GM19239 (cell line): ENCODE measurements at regions not wholly inside any gene's neighbourhood (a gene's known extent, or its start where the extent isn't known, plus 50 kb on each side); places are given as distances from the start of the nearest gene placed in this dataset.

Source experiments
- DNase-seq: peaks from one replicate; pipeline ENCODE4 v3.0.0; 2011; ENCODE audit warnings: low spot score; ENCODE audit not compliant: insufficient read length
- FAIRE-seq: peaks from 2 replicates; lab custom pipeline; 2011; peaks lifted over from hg19 to GRCh38; lab: Jason Lieb, UNC

GRCh38 chr14:97517566-97518234, 720.5 kb downstream of the VRK1 start:
- DNase-seq = no peak
- FAIRE-seq = no peak

- FAIRE-seq (no peak), DNase-seq (no peak)
Measured at GRCh38 chr14:97523936-97524335, 726.8 kb downstream of the VRK1 start.

- no peak for DNase-seq
- FAIRE-seq = no peak
Measured at GRCh38 chr14:97524589-97525319, 727.6 kb downstream of the VRK1 start.

- FAIRE-seq = no peak
- DNase-seq = no peak
Measured at GRCh38 chr14:97527993-97528392, 730.8 kb downstream of the VRK1 start.

GRCh38 chr14:97532052-97532451, 734.9 kb downstream of the VRK1 start:
- DNase-seq (no peak), FAIRE-seq (no peak)

- no peak for DNase-seq
- no peak for FAIRE-seq
Measured at GRCh38 chr14:97536421-97536820, 739.2 kb downstream of the VRK1 start.

- DNase-seq (no peak), FAIRE-seq (no peak)
Measured at GRCh38 chr14:97538749-97539410, 741.7 kb downstream of the VRK1 start.

GRCh38 chr14:97539411-97539795, 742.2 kb downstream of the VRK1 start:
- FAIRE-seq (no peak), DNase-seq (no peak)

GRCh38 chr14:97539884-97540283, 742.7 kb downstream of the VRK1 start:
- no peak for DNase-seq
- FAIRE-seq = no peak

- DNase-seq = no peak
- FAIRE-seq = no peak
Measured at GRCh38 chr14:97543221-97543620, 746.0 kb downstream of the VRK1 start.

GRCh38 chr14:97543816-97544215, 746.6 kb downstream of the VRK1 start:
- DNase-seq = no peak
- no peak for FAIRE-seq

GRCh38 chr14:97544571-97544970, 747.4 kb downstream of the VRK1 start:
- FAIRE-seq (no peak), DNase-seq (no peak)

GRCh38 chr14:97546491-97547230, 749.5 kb downstream of the VRK1 start:
- FAIRE-seq (no peak), DNase-seq (no peak)

- DNase-seq = no peak
- no peak for FAIRE-seq
Measured at GRCh38 chr14:97550463-97550862, 753.3 kb downstream of the VRK1 start.

- FAIRE-seq = no peak
- DNase-seq = no peak
Measured at GRCh38 chr14:97554597-97554996, 757.4 kb downstream of the VRK1 start.

GRCh38 chr14:97564334-97564733, 767.2 kb downstream of the VRK1 start:
- no peak for FAIRE-seq

GRCh38 chr14:97571201-97571600, 774.0 kb downstream of the VRK1 start:
- DNase-seq (no peak), FAIRE-seq (no peak)

More at GRCh38 chr14:97564334-97564733, 767.2 kb downstream of the VRK1 start:
- DNase-seq = no peak

GRCh38 chr14:97571866-97572555, 774.8 kb downstream of the VRK1 start:
- no peak for DNase-seq
- FAIRE-seq = no peak

- FAIRE-seq (no peak), DNase-seq (no peak)
Measured at GRCh38 chr14:97572583-97573458, 775.6 kb downstream of the VRK1 start.
